OCI-LY1 (cell line): ENCODE measurements at regions not wholly inside any gene's neighbourhood (a gene's known extent, or its start where the extent isn't known, plus 50 kb on each side); places are given as distances from the start of the nearest gene placed in this dataset.

Source experiments
- H2AFZ ChIP-seq: fragments of 200-600 bp; sonication (generic), shearing (Covaris generic); 2 replicates; pipeline ENCODE4 v1.6.0; 2014; ENCODE audit warnings: antibody characterized with exemption, mild to moderate bottlenecking, low read length
- H3F3A ChIP-seq: fragments of 200-600 bp; sonication (generic), shearing (Covaris generic); 2 replicates; pipeline ENCODE4 v1.6.0; 2014; ENCODE audit warnings: mild to moderate bottlenecking, antibody characterized with exemption, low read length, moderate library complexity; ENCODE audit not compliant: insufficient read depth
- H3K27ac ChIP-seq: fragments of 200-600 bp; sonication (generic); 2 replicates; pipeline ENCODE4 v1.5.1; 2014; ENCODE audit warnings: low read length, mixed run types, mild to moderate bottlenecking, low read depth; ENCODE audit not compliant: poor library complexity, severe bottlenecking
- H3K27me3 ChIP-seq: fragments of 200-600 bp; sonication (generic); 2 replicates; pipeline ENCODE4 v1.6.0; 2014; ENCODE audit warnings: antibody characterized with exemption, mild to moderate bottlenecking, low read length, moderate library complexity; ENCODE audit not compliant: insufficient read depth
- H3K36me3 ChIP-seq: fragments of 200-600 bp; sonication (generic); 2 replicates; pipeline ENCODE4 v1.6.1; 2014; ENCODE audit warnings: mild to moderate bottlenecking, antibody characterized with exemption, low read length, moderate library complexity, mixed read lengths; ENCODE audit not compliant: insufficient read depth
- H3K4me1 ChIP-seq: fragments of 200-600 bp; sonication (generic); 2 replicates; pipeline ENCODE4 v1.5.1; 2014; ENCODE audit warnings: mild to moderate bottlenecking, low read length, moderate library complexity; ENCODE audit not compliant: insufficient read depth, severe bottlenecking
- H3K4me2 ChIP-seq: fragments of 200-600 bp; sonication (generic), shearing (Covaris generic); 2 replicates; pipeline ENCODE4 v1.6.1; 2014; ENCODE audit warnings: low read length
- H3K4me3 ChIP-seq: fragments of 200-600 bp; sonication (generic); 2 replicates; pipeline ENCODE4 v1.5.1; 2014; ENCODE audit warnings: low read length, low read depth, mild to moderate bottlenecking, mixed read lengths; ENCODE audit not compliant: poor library complexity, severe bottlenecking
- H3K79me2 ChIP-seq: fragments of 200-600 bp; shearing (Covaris generic); 2 replicates; pipeline ENCODE4 v1.6.1; 2016; ENCODE audit warnings: mixed run types, low read length, mixed read lengths; ENCODE audit not compliant: insufficient read depth
- H3K9ac ChIP-seq: fragments of 200-600 bp; sonication (generic), shearing (Covaris generic); 2 replicates; pipeline ENCODE4 v1.6.1; 2014; ENCODE audit warnings: mild to moderate bottlenecking, low read length, mixed read lengths
- H3K9me2 ChIP-seq: fragments of 200-600 bp; sonication (generic), shearing (Covaris generic); 2 replicates; pipeline ENCODE4 v1.6.1; 2014; ENCODE audit warnings: low read depth, mild to moderate bottlenecking, low read length, mixed read lengths
- H3K9me3 ChIP-seq: fragments of 200-600 bp; shearing (Covaris generic); 2 replicates; pipeline ENCODE4 v1.6.1; 2014; ENCODE audit warnings: low read length, mixed read lengths
- H4K20me1 ChIP-seq: fragments of 200-600 bp; sonication (generic), shearing (Covaris generic); 2 replicates; pipeline ENCODE4 v1.6.0; 2016; ENCODE audit warnings: mild to moderate bottlenecking, low read length; ENCODE audit not compliant: insufficient read depth
- EZH2 ChIP-seq: fragments of 200-600 bp; sonication (generic), shearing (Covaris generic); IDR thresholded peaks from 2 replicates; pipeline ENCODE4 v1.8.0; 2017; ENCODE audit warnings: borderline replicate concordance, mixed run types, mild to moderate bottlenecking, antibody characterized with exemption, low read length, moderate library complexity, mixed read lengths
- TF ChIP-seq, protein P1 (sequence below): fragments of 200-600 bp; sonication (generic), shearing (Covaris generic); IDR thresholded peaks from 2 replicates; pipeline ENCODE4 v1.5.1; 2017; ENCODE audit warnings: mild to moderate bottlenecking, antibody characterized with exemption, low read length, moderate library complexity, mixed read lengths

- no peaks in the 10 kb centered on the region for H3K27me3 ChIP-seq
- peaks cover 5% of the 10 kb centered on the region; the same call in 1 of the 2 replicates for H3K9me3 ChIP-seq
- no peak overlapping the region for H2AFZ ChIP-seq
Observed at GRCh38 chr2:144825331-144826020, 305.6 kb upstream of the ZEB2 start.

DNA sequence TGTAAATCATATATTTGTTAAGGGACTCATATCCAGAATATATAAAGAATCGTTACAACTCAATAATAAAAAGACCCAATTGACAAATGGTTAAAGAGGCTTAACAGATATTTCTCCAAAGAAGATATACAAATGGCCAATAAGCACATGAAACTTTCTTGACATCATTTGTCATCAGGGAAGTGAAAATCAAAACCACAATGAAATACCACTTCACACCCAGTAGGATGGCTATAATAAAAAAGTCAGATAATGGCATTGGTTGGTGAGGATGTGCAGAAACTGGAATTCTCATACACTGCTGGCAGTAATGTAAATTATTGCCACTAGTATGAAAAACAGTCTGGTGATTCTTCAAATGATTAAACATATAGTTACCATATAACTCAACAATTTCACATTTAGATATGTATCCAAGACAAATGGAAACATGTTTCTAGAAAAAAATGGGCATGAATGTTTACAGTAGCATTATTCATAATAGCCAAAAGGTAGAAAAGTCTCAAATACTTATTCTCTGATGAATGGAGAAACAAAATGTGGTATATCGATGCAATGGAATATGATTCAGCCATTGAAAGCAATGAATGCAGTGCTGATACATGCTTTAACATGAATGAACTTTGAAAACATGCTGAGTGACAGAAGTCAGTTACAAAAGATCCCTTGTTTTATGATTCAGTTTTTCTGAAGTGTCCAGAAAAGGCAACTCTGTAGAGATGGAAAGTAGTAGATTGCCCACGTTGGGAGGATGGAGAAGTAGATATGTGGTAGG is 304.6 kb upstream of the ZEB2 start:
- H3K9me2 ChIP-seq: no peaks in the 10 kb centered on the region
- no peaks in the 10 kb centered on the region for H4K20me1 ChIP-seq
- no peak overlapping the region for H3K9ac ChIP-seq
- H3K36me3 ChIP-seq: no peaks in the 10 kb centered on the region
- no peaks in the 10 kb centered on the region for H3F3A ChIP-seq
- no peak overlapping the region for H3K27ac ChIP-seq
- TF ChIP-seq, protein P1, sequence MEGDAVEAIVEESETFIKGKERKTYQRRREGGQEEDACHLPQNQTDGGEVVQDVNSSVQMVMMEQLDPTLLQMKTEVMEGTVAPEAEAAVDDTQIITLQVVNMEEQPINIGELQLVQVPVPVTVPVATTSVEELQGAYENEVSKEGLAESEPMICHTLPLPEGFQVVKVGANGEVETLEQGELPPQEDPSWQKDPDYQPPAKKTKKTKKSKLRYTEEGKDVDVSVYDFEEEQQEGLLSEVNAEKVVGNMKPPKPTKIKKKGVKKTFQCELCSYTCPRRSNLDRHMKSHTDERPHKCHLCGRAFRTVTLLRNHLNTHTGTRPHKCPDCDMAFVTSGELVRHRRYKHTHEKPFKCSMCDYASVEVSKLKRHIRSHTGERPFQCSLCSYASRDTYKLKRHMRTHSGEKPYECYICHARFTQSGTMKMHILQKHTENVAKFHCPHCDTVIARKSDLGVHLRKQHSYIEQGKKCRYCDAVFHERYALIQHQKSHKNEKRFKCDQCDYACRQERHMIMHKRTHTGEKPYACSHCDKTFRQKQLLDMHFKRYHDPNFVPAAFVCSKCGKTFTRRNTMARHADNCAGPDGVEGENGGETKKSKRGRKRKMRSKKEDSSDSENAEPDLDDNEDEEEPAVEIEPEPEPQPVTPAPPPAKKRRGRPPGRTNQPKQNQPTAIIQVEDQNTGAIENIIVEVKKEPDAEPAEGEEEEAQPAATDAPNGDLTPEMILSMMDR: no peak
- no peak for TF ChIP-seq EZH2
- H3K79me2 ChIP-seq: no peaks in the 10 kb centered on the region
- H3K4me2 ChIP-seq: no peak overlapping the region
- no peak overlapping the region for H2AFZ ChIP-seq
- H3K27me3 ChIP-seq: no peaks in the 10 kb centered on the region
- H3K4me1 ChIP-seq: no peaks in the 10 kb centered on the region
- H3K4me3 ChIP-seq: no peak overlapping the region
- H3K9me3 ChIP-seq: peaks cover 8% of the 10 kb centered on the region; the same call in 1 of the 2 replicates

More at GRCh38 chr2:144825331-144826020, 305.6 kb upstream of the ZEB2 start:
- TF ChIP-seq EZH2: no peak
- TF ChIP-seq, protein P1: no peak
- Histone ChIP-seq H3K79me2 (no peaks in the 10 kb centered on the region), H3K36me3 (no peaks in the 10 kb centered on the region), H3F3A (no peaks in the 10 kb centered on the region), H4K20me1 (no peaks in the 10 kb centered on the region), H3K9me2 (no peaks in the 10 kb centered on the region), H3K4me3 (no peak overlapping the region), H3K9ac (no peak overlapping the region), H3K4me2 (no peak overlapping the region), H3K4me1 (peaks cover 5% of the 10 kb centered on the region), H3K27ac (no peak overlapping the region)

DNA sequence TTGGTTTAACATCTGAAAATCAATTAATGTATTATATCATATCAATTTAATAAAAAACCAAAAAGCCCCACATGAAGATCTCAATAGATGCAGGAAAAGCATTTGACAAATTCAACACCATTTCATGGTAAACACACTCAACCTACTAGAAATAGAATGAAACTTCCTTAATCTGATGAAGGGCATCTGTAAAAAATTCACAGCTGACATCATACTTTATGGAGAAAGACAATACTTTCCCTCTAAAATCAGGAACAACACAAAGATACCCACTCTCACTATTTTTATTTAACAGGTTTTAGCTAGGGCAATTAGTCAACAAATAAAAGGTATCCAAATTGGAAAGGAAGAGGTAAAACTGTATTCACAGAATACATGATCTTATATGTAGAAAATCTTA is 303.0 kb upstream of the ZEB2 start:
- H3K9ac ChIP-seq: no peak overlapping the region
- no peak overlapping the region for H3K4me3 ChIP-seq
- H4K20me1 ChIP-seq: no peaks in the 10 kb centered on the region
- H3K9me3 ChIP-seq: peaks cover 9% of the 10 kb centered on the region; the same call in 1 of the 2 replicates
- no peaks in the 10 kb centered on the region for H3K36me3 ChIP-seq
- H3K27ac ChIP-seq: no peak overlapping the region
- no peaks in the 10 kb centered on the region for H3K79me2 ChIP-seq
- TF ChIP-seq, protein P1: no peak
- no peak for TF ChIP-seq EZH2
- H2AFZ ChIP-seq: no peak overlapping the region
- no peaks in the 10 kb centered on the region for H3K4me1 ChIP-seq
- H3K27me3 ChIP-seq: no peaks in the 10 kb centered on the region
- H3K9me2 ChIP-seq: no peaks in the 10 kb centered on the region
- no peaks in the 10 kb centered on the region for H3F3A ChIP-seq
- no peak overlapping the region for H3K4me2 ChIP-seq
